ENCODE measurements at regions not wholly inside any gene's neighbourhood (a gene's known extent, or its start where the extent isn't known, plus 50 kb on each side); places are given as distances from the start of the nearest gene placed in this dataset.
"Not testable (repeated sequence)": the region's sequence is repeated elsewhere in the genome, so short reads cannot be mapped to it uniquely, and the experiment has no call there.

DNA sequence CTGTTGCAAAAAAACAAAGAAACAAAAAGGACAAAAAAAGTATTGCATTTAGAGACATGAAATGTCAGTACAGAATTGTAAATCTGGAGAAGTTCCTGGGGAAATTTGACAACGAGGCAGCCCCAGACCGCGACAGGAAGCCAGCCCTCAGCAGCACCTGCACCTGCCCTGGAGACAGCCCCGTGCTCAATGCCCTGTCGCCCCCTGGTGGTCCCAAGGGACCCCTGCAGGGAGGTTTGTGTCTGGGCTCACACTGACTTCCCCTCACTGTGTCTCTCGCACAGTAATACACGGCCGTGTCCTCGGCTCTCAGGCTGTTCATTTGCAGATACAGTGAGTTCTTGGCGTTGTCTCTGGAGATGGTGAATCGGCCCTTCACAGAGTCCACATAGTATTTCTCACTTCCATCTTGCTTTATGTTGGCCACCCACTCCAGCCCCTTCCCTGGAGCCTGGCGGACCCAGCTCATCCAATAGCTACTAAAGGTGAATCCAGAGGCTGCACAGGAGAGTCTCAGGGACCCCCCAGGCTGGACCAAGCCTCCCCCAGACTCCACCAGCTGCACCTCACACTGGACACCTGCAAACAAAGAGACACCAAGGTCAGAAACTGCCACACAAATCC lies 535.6 kb downstream of the TMEM121 start:
- H3F3A ChIP-seq (ENCODE audit: control insufficient read depth, insufficient read depth); H3K9me3 ChIP-seq (ENCODE audit: control insufficient read depth, insufficient read depth, low read length); H3K79me2 ChIP-seq (ENCODE audit: control insufficient read depth, low read length); H3K4me3 ChIP-seq (ENCODE audit: low read length); H3K36me3 ChIP-seq (ENCODE audit: control insufficient read depth, low read length); H4K20me1 ChIP-seq (ENCODE audit: control insufficient read depth, insufficient read depth, low read depth, low read length); H3K27me3 ChIP-seq (ENCODE audit: control insufficient read depth, low read length); H3K27ac ChIP-seq (ENCODE audit: low read depth, low read length); H3K9me2 ChIP-seq (replicated peaks; ENCODE audit: control insufficient read depth, low read length): not testable (repeated sequence)
- TF ChIP-seq, protein P1, sequence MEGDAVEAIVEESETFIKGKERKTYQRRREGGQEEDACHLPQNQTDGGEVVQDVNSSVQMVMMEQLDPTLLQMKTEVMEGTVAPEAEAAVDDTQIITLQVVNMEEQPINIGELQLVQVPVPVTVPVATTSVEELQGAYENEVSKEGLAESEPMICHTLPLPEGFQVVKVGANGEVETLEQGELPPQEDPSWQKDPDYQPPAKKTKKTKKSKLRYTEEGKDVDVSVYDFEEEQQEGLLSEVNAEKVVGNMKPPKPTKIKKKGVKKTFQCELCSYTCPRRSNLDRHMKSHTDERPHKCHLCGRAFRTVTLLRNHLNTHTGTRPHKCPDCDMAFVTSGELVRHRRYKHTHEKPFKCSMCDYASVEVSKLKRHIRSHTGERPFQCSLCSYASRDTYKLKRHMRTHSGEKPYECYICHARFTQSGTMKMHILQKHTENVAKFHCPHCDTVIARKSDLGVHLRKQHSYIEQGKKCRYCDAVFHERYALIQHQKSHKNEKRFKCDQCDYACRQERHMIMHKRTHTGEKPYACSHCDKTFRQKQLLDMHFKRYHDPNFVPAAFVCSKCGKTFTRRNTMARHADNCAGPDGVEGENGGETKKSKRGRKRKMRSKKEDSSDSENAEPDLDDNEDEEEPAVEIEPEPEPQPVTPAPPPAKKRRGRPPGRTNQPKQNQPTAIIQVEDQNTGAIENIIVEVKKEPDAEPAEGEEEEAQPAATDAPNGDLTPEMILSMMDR (IDR thresholded peaks at IDR 0.05; ENCODE audit: low read depth, low read length, poor library complexity, severe bottlenecking), result peak; percentile 28
- Histone ChIP-seq H3K4me1 (ENCODE audit: control insufficient read depth, low read length) (peaks cover 18% of the 10 kb centered on the region), H3K4me2 (ENCODE audit: low read length) (peak overlapping the region; percentile 45)

DNA sequence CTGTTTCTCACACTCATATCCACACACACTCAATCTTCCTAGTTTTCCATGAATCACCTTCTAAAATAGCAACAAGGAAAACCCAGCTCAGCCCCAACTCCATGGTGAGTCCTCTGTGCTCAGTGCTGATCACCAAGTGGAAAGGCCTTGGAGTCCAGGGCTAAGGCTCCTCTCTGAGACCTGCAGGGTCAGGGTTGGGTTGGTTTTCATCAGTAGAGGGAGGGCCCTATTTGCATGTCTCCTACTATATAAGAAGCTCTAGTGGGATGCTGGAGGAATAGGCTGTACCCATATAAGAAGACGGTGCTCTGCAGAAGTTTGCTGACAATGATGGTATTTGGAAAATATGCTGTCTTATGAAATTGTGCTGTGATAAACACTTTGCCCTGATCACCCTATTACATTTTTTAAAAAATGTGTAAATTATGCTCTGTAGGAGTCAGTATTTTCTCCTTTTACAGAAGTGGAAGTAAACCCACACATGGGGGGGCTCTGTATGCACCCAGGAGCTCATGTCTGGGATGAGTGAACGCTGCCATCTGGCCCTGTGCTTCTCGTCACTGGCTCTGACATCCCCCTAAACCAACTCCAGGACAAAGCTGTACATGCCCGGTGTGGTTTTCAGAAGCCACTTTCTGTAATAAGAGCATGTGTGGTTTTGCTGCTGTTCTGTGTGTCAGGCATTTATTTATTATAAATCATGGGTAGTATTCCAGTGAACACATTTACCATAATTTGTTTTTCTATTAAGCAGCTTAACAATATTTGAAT lies 536.3 kb downstream of the TMEM121 start:
- Histone ChIP-seq H3K4me3 (ENCODE audit: low read length) (no peak overlapping the region), H3K4me1 (ENCODE audit: control insufficient read depth, low read length) (peaks cover 18% of the 10 kb centered on the region), H3F3A (ENCODE audit: control insufficient read depth, insufficient read depth) (no peaks in the 10 kb centered on the region), H3K9me3 (ENCODE audit: control insufficient read depth, insufficient read depth, low read length) (no peaks in the 10 kb centered on the region), H3K79me2 (ENCODE audit: control insufficient read depth, low read length) (no peaks in the 10 kb centered on the region), H3K27me3 (ENCODE audit: control insufficient read depth, low read length) (no peaks in the 10 kb centered on the region), H3K9me2 (replicated peaks; ENCODE audit: control insufficient read depth, low read length) (no peaks in the 10 kb centered on the region), H3K4me2 (ENCODE audit: low read length) (peak overlapping the region; percentile 45), H3K36me3 (ENCODE audit: control insufficient read depth, low read length) (no peaks in the 10 kb centered on the region), H4K20me1 (ENCODE audit: control insufficient read depth, insufficient read depth, low read depth, low read length) (no peaks in the 10 kb centered on the region), H3K27ac (ENCODE audit: low read depth, low read length) (no peak overlapping the region)
- TF ChIP-seq EZH2phosphoT487 (IDR thresholded peaks at IDR 0.05; ENCODE audit: borderline replicate concordance, low read length), result no peak
- TF ChIP-seq, protein P1 (IDR thresholded peaks at IDR 0.05; ENCODE audit: low read depth, low read length, poor library complexity, severe bottlenecking), result no peak

DNA sequence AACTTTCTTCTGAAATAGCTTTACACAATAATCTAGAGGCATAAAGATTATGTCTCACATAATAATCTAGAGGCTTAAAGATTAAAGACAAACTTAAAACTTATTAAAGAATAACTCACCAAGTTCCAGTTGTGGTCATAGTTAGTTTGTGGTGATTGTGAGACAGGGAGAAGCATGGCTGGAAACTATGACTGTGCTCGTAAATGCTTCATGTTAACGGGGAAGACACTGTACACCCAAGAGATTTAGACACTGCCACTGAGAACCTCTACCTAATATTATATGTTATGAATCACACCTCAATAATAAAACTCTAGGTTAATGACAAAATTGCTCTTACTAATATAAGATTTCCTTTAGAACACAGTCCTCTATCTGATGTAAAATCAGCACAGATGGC lies 541.6 kb downstream of the TMEM121 start:
- no peaks in the 10 kb centered on the region for H3F3A ChIP-seq (ENCODE audit: control insufficient read depth, insufficient read depth)
- H3K4me1 ChIP-seq (ENCODE audit: control insufficient read depth, low read length), result peaks cover 2% of the 10 kb centered on the region
- no peaks in the 10 kb centered on the region for H3K9me3 ChIP-seq (ENCODE audit: control insufficient read depth, insufficient read depth, low read length)
- H3K79me2 ChIP-seq (ENCODE audit: control insufficient read depth, low read length), result no peaks in the 10 kb centered on the region
- no peaks in the 10 kb centered on the region for H3K36me3 ChIP-seq (ENCODE audit: control insufficient read depth, low read length)
- no peak overlapping the region for H3K27ac ChIP-seq (ENCODE audit: low read depth, low read length)
- no peaks in the 10 kb centered on the region for H4K20me1 ChIP-seq (ENCODE audit: control insufficient read depth, insufficient read depth, low read depth, low read length)
- no peaks in the 10 kb centered on the region for H3K27me3 ChIP-seq (ENCODE audit: control insufficient read depth, low read length)
- no peak overlapping the region for H3K4me3 ChIP-seq (ENCODE audit: low read length)
- TF ChIP-seq, protein P1 (IDR thresholded peaks at IDR 0.05; ENCODE audit: low read depth, low read length, poor library complexity, severe bottlenecking), result no peak
- TF ChIP-seq EZH2phosphoT487 (IDR thresholded peaks at IDR 0.05; ENCODE audit: borderline replicate concordance, low read length), result no peak
- no peaks in the 10 kb centered on the region for H3K9me2 ChIP-seq (replicated peaks; ENCODE audit: control insufficient read depth, low read length)
- H3K4me2 ChIP-seq (ENCODE audit: low read length), result no peak overlapping the region

Measured in DOHH2 (cell line).